ENCODE measurements at regions not wholly inside any gene's neighbourhood (a gene's known extent, or its start where the extent isn't known, plus 50 kb on each side); places are given as distances from the start of the nearest gene placed in this dataset.

DNA sequence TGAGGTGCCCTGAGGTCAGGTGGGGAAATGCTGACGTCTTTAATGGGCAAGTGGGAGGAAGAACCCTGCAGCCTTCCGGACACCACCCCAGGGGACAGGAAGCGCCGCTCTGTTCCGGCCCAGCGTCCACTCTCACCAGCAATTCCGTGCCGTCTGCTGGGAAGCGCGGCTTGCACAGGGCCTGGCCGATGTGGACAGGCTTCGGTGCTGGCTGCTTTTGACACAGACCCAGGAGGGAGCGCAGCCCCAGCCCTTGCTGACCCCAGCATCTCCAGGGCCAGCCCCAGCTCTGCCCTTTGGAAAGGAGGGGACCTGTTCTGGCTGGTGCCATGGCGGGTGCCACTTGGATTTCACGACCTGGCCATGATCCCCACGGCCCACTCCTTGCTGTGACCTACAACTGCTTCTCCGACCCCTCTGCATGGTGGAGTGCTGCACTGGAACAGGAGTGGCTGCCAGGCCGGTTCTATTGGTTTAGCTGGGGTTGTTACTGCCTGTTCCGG, 123.2 kb downstream of the DLL1 start:
- DNase-seq (ENCODE audit: insufficient read length, low spot score) (no peak), FAIRE-seq (no peak)
- TF ChIP-seq, protein P1, sequence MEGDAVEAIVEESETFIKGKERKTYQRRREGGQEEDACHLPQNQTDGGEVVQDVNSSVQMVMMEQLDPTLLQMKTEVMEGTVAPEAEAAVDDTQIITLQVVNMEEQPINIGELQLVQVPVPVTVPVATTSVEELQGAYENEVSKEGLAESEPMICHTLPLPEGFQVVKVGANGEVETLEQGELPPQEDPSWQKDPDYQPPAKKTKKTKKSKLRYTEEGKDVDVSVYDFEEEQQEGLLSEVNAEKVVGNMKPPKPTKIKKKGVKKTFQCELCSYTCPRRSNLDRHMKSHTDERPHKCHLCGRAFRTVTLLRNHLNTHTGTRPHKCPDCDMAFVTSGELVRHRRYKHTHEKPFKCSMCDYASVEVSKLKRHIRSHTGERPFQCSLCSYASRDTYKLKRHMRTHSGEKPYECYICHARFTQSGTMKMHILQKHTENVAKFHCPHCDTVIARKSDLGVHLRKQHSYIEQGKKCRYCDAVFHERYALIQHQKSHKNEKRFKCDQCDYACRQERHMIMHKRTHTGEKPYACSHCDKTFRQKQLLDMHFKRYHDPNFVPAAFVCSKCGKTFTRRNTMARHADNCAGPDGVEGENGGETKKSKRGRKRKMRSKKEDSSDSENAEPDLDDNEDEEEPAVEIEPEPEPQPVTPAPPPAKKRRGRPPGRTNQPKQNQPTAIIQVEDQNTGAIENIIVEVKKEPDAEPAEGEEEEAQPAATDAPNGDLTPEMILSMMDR (IDR thresholded peaks at IDR 0.05; ENCODE audit: insufficient read depth, missing control alignments), result no peak

DNA sequence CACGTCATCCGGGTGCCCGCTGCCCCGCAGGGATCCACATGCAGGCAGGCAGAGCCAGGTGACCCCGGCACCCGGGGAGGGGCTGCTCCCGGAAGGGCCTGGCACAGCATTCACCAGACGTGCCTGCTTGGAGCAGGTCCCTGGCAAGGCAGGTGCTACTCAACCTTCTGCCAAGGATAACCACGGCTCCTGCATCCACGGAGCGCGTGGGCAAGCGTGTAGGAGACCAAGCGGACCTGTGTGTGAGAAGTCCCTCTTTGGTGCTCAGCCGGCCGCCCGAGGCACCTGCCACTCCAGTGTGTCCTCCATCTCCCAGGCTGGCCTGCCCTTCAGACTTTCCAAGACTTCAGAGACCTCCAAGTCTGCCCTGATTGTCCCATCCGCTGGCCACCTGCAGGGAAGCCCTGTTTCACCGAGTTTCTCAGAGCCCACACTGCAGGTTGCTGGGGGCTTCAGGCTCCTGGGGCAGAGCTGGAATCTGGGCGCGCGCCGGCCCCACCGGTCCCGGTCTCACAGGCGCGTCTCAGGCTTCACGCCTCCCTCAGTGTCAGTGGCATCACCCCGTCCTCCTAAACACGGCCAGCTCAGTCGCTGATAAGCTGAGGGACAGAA, 124.3 kb downstream of the DLL1 start:
- no peak for FAIRE-seq
- TF ChIP-seq, protein P1 (IDR thresholded peaks at IDR 0.05; ENCODE audit: insufficient read depth, missing control alignments), result no peak
- no peak for DNase-seq (ENCODE audit: insufficient read length, low spot score)

DNA sequence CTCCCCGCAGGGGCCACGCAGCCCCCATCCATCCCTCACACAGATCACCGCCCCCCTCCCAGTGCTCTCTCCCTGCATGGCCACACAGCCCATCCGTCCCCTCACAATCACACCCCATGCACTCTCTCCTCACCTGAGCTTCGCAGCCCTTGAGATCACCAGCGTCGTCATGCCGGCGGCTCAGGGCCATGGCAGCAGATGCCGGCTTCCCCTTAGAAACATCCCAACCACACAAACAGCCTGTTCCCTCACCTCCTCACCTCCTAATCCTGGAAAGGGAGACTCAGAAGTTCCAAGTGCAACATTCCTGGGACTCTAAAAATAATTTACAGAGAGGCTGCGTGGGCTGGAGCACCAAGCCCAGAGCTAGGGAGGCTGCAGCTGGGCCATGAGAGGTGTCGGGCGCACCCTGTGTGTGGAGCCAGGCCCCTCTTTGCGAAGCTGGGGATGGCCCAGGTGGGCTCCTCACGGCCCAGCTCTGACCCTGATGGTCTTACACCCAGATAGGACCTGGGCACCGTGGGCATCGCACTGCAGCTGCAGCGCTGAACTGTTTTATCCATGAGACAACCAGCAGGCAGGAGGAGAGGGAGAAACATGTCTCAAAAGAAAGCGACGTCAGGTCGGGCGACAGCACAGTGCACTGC, 125.3 kb downstream of the DLL1 start:
- FAIRE-seq (no peak), DNase-seq (ENCODE audit: insufficient read length, low spot score) (no peak)
- TF ChIP-seq, protein P1 (IDR thresholded peaks at IDR 0.05; ENCODE audit: insufficient read depth, missing control alignments), result no peak

DNA sequence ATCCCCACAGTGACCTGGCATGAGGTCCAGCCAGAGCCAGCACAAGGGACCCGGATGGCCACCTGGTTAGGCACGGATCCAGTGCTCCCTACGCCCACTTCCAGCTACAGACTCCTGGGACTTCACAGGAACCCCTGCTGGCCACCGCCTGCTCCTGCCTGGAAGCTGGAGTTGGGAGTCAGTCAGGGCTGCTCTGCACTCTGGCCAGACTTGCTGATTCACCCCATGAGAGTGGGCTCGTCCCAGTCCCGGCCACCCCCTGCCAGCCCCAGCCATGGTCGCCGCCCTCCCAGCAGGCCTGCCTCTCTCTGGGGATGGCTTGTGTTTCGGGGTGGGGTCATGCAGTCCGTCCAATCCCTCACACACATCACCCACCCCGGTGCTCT, 125.8 kb downstream of the DLL1 start:
- FAIRE-seq (no peak), DNase-seq (ENCODE audit: insufficient read length, low spot score) (no peak)
- TF ChIP-seq, protein P1 (IDR thresholded peaks at IDR 0.05; ENCODE audit: insufficient read depth, missing control alignments), result no peak

DNA sequence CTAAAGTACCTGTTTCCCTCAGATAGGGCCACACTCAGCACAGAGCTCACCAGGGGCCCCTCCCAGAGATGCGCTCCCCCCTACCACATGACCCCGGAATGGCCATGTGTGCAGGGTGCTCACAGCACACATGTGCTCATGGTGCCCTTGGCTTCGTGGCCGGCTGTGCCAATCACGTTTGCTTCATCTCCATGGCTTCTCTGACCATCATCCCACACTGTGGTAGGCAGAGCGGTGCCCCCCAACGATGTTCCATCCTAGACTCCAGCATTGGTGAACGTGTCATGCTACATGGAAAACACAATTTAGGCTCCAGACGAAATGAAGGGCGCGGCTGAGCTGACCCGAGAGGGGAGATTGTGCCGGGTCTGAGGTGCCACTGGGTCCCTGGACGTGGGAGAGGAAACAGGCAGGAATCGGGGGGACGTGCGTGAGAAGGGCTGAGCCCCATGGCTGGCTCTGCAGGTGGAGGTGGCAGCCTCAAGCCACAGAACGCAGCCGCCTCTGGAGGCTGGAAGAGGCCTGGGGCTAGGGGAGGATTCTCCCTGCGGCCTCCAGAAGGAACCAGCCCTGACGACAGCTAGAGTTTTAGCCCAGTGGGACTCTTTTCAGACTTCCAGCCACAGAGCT, 126.5 kb downstream of the DLL1 start:
- no peak for FAIRE-seq
- no peak for DNase-seq (ENCODE audit: insufficient read length, low spot score)
- TF ChIP-seq, protein P1 (IDR thresholded peaks at IDR 0.05; ENCODE audit: insufficient read depth, missing control alignments), result no peak

DNA sequence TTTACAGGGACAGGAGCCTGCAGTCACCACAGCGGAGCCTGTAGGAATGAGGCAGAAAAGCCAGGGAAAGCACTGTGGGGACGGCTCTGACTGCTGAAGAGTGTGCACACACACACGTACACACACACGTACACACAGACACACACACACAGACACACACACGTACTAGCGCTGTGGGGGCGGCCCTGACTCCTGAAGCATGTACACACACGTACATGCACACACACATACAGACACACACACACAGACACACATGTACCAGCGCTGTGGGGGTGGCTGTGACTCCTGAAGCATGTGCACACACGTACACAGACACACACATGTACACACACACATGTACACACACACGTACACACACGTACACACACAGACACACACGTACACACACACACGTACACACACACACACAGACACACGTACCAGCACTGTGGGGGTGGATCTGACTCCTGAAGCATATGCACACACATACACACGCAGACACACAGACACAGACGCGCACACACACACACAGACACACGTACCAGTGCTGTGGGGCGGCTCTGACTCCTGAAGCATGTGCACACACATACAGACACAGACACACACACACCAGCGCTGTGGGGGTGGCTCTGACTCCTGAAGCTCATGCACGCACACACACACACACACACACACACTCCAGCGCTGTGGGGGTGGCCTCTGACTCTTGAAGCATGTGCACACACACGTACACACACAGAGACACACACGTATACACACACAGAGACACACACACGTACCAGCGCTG, 127.3 kb downstream of the DLL1 start:
- no peak for FAIRE-seq
- no peak for DNase-seq (ENCODE audit: insufficient read length, low spot score)
- TF ChIP-seq, protein P1 (IDR thresholded peaks at IDR 0.05; ENCODE audit: insufficient read depth, missing control alignments), result no peak
